Activated CD4-positive, alpha-beta T cell treated with anti-CD3 and anti-CD28 coated beads, Interleukin-2, amount 10 ng/mL, durations not matched to agents 7 days and 5 days (primary cell): ENCODE measurements at regions not wholly inside any gene's neighbourhood (a gene's known extent, or its start where the extent isn't known, plus 50 kb on each side); places are given as distances from the start of the nearest gene placed in this dataset.

Source experiments
- CTCF ChIA-PET: fragments of 350-600 bp; sonication (Branson Sonifier 250); formaldehyde crosslinking; loops from one replicate; lab custom pipeline; 2021; ENCODE audit warnings: antibody characterized with exemption; lab: Charles Lee
- POLR2A ChIA-PET: fragments of 350-600 bp; sonication (Branson Sonifier 250); formaldehyde crosslinking; loops from one replicate; lab custom pipeline; 2021; ENCODE audit warnings: antibody characterized with exemption; lab: Charles Lee
- DNase-seq: peaks from one replicate; pipeline ENCODE4 v3.0.0-alpha.2; 2020
- H3K27ac Mint-ChIP-seq: one replicate; pipeline ENCODE4 v1.8.0; 2021; ENCODE audit warnings: mild to moderate bottlenecking, moderate library complexity, mixed read lengths
- H3K27me3 Mint-ChIP-seq: one replicate; pipeline ENCODE4 v1.8.0; 2021; ENCODE audit warnings: mixed read lengths
- H3K36me3 Mint-ChIP-seq: one replicate; pipeline ENCODE4 v1.8.0; 2021; ENCODE audit warnings: low read depth, mixed read lengths
- H3K4me1 Mint-ChIP-seq: one replicate; pipeline ENCODE4 v1.8.0; 2021; ENCODE audit warnings: mixed read lengths
- H3K4me3 Mint-ChIP-seq: one replicate; pipeline ENCODE4 v1.8.0; 2021; ENCODE audit warnings: mild to moderate bottlenecking, moderate library complexity, mixed read lengths
- H3K9me3 Mint-ChIP-seq: one replicate; pipeline ENCODE4 v1.8.0; 2021; ENCODE audit warnings: mixed read lengths

DNA sequence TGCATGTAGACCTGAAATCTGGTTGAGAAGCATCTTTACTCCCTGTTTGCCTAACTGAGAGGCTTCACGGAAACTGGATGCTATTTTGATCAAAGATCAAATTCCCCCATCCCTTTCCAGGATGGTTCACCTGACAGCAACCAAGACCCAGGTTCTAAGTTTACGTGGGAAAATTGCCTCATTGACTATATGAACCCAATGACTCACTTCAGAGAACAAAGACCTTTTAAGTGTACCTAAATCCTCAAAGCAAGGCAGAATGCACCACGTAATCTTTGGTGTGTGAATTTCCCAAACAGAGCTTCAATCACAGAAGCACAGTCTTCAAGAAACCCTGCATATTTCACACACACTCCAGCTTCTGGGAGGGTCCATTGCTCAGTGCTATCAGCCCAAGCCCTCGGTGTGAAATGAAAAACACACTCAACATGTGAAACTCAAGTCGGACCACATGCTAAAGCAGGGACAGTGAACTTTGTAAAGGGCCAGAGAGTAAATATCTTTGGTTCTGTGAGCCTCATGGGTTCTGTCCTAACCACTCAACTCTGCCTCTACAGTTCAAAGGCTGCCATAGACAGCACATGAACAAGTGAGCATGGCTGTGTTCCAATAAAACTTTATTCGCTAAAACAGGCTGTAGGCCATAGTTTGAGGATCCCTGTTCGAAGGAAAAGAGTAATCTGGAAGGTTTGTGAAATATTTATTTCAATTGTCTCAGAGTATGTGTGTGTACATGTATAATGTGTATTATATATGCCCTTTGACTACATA, 275.6 kb upstream of the FOXK1 start:
- POLR2A ChIA-PET = no interaction called here

DNA sequence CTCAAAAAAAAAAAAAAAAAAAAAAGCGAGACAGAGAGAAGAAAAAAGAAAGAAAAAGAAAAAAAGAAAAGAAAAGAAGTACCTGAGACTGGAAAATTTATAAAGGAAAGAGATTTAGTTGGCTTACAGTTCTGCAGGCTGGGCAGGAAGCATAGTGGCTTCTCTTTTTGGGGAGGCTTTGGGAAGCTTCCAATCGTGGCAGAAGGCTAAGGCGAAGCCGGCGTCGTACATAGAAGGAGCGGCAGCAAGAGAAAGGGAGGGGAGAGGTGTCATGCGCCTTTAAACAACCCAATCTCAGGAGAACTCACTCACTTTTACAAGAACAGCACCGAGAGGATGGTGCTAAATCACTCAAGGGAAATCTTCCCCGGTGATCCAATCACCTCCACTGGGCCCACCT, 272.1 kb upstream of the FOXK1 start:
- DNase-seq = no peak
- Mint-ChIP-seq H3K9me3 (peaks cover 2% of the 10 kb centered on the region), H3K4me3 (no peak overlapping the region), H3K27me3 (peaks cover 2% of the 10 kb centered on the region), H3K4me1 (no peaks in the 10 kb centered on the region), H3K27ac (no peak overlapping the region), H3K36me3 (no peaks in the 10 kb centered on the region)
- POLR2A ChIA-PET = no interaction called here
- CTCF ChIA-PET = interaction anchor here (0.6 kb wide), 1 partner anchor 666 kb away, joined by 3 read pairs; no protein-coding TSS in a partner anchor

More for the DNA sequence above, 275.6 kb upstream of the FOXK1 start:
- no peak overlapping the region for H3K4me3 Mint-ChIP-seq
- H3K36me3 Mint-ChIP-seq = no peaks in the 10 kb centered on the region
- H3K27ac Mint-ChIP-seq = no peak overlapping the region
- peaks cover 2% of the 10 kb centered on the region for H3K27me3 Mint-ChIP-seq
- no peaks in the 10 kb centered on the region for H3K4me1 Mint-ChIP-seq
- DNase-seq = no peak
- H3K9me3 Mint-ChIP-seq = peaks cover 9% of the 10 kb centered on the region
- CTCF ChIA-PET = no interaction called here

DNA sequence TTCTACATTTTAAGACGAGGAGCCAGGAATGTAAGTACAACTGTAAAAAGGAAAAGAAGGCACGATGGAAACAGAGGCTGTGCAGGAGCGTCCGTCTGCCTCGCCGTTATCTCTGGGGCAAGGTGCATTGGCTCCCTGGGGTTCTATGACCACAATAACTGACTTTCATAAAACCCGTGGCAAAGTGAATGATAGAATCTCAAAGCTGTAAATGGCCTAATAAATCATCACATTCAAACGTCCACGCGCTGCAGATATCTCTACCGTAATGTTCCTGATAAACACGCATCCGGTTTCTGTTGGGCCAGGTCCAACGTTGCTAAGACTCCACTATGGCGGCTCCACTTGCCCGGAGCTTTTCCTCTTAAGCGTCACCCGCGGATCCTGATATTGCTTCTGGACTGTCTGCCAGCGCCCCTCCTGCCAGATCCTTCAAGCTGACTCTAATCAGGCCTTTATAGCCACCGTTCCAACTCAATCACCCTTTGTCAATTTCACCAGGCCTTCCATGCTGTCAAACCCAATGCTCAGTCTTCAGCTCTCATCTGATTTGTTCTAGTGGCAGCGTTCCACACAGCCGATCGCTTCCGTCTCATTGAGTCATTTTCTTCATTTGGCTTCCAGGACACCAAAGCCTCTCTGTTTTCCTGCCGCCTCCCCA, 265.6 kb upstream of the FOXK1 start:
- POLR2A ChIA-PET = interaction anchor here (0.6 kb wide), 1 partner anchor 80 kb away, joined by 15 read pairs; no protein-coding TSS in a partner anchor
- Mint-ChIP-seq H3K9me3 (peaks cover 16% of the 10 kb centered on the region), H3K27me3 (no peaks in the 10 kb centered on the region)

DNA sequence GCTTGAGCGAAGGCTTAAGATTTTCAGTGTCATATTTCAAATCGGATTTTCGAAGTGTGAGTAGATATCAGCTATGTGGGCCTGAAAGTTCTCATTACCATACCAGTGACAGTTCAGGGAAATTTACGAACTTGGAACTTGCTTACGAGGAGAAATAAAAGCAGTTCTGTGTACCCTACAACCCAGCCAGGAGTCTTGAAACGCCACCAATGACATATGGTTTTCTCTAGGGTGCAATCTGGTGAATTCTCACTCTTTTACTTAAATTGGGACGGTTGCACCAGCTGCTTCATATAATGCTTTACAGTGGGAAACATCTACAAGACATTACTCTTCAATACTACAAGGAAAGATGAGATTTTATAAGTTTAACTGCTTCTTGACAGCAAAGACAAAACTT, 253.6 kb upstream of the FOXK1 start:
- Mint-ChIP-seq H3K27ac (no peak overlapping the region), H3K27me3 (no peaks in the 10 kb centered on the region), H3K36me3 (no peaks in the 10 kb centered on the region), H3K4me1 (no peaks in the 10 kb centered on the region), H3K4me3 (no peak overlapping the region), H3K9me3 (peaks cover 2% of the 10 kb centered on the region)
- ChIA-PET POLR2A (no interaction called here), CTCF (no interaction called here)
- DNase-seq = no peak

More for the DNA sequence above, 265.6 kb upstream of the FOXK1 start:
- no peaks in the 10 kb centered on the region for H3K4me1 Mint-ChIP-seq
- CTCF ChIA-PET = no interaction called here
- no peak for DNase-seq
- no peaks in the 10 kb centered on the region for H3K36me3 Mint-ChIP-seq
- no peak overlapping the region for H3K4me3 Mint-ChIP-seq
- no peak overlapping the region for H3K27ac Mint-ChIP-seq

DNA sequence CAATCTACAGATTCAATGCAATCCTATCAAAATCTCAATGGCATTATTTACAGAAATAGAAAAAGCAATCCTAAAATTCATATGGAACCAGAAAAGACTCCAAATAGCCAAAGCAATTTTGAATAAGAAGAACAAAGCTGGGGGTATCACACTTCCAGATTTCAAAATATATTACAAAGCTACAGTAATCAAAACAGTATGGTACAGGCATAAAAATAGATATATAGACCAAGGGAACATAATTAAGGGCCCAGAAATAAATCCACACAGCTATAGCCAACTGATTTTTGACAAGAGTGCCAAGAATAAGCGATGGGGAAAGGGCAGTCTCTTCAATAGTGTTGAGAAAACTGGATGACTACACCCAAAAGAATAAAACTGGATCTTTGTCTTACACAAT, 251.9 kb upstream of the FOXK1 start:
- peaks cover 2% of the 10 kb centered on the region for H3K9me3 Mint-ChIP-seq
- no peak overlapping the region for H3K4me3 Mint-ChIP-seq
- no peaks in the 10 kb centered on the region for H3K4me1 Mint-ChIP-seq
- H3K27me3 Mint-ChIP-seq = no peaks in the 10 kb centered on the region
- no peaks in the 10 kb centered on the region for H3K36me3 Mint-ChIP-seq
- DNase-seq = no peak
- ChIA-PET POLR2A (no interaction called here), CTCF (no interaction called here)
- H3K27ac Mint-ChIP-seq = no peak overlapping the region

DNA sequence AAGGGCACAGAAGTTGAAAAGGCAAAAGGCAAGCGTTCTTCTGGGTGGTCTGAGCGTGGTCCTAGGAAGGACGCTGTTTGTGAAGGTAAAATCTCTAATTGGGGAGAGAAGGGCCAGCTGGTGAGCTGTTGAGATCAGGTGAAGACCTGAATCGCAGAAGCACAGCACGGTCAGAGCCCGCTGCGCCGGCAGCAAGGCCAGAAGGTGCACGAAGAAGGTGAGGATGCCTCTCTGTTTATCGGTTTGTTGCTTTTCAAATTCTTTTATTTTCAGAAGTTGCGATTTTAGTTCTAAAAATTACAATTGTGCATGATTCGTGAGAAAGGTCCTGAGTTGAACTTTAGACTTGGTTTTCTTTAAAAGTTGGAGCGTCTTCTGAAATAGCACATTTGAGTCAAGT, 247.8 kb upstream of the FOXK1 start:
- no peaks in the 10 kb centered on the region for H3K9me3 Mint-ChIP-seq
- no peaks in the 10 kb centered on the region for H3K36me3 Mint-ChIP-seq
- POLR2A ChIA-PET = no interaction called here
- no peaks in the 10 kb centered on the region for H3K27me3 Mint-ChIP-seq
- no peak overlapping the region for H3K4me3 Mint-ChIP-seq
- H3K4me1 Mint-ChIP-seq = no peaks in the 10 kb centered on the region
- CTCF ChIA-PET = interaction anchor here (1.2 kb wide), 1 partner anchor 12 kb away, joined by 3 read pairs; no protein-coding TSS in a partner anchor
- no peak overlapping the region for H3K27ac Mint-ChIP-seq
- DNase-seq = no peak

DNA sequence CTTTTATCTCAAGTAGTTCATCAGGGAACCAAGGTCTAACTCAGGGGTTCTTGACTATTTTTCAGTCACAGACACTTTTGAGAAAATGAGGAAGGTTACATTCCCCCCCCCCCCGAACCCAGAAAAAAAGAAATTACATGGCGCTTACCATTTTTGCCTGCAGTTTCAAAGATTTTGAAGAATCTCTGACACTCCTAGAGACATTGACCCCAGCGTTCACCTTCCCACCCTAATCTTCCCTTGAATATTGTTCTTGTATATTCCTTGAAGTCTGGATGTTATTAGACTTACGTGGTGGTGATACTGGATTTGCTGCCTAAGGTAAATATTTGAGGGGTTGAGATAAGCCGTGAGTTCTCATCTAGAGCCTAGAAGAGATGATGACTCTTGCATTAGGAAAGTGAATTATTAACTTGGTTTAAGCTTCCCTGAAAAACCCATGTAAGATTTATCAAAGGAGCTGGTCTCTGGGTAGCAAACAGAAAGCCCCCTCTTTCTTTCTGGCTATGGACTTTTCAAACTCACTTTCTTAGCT, 245.7 kb upstream of the FOXK1 start:
- Mint-ChIP-seq H3K36me3 (no peaks in the 10 kb centered on the region), H3K27ac (no peak overlapping the region), H3K9me3 (no peaks in the 10 kb centered on the region), H3K27me3 (no peaks in the 10 kb centered on the region), H3K4me1 (no peaks in the 10 kb centered on the region), H3K4me3 (no peak overlapping the region)
- CTCF ChIA-PET = no interaction called here
- no peak for DNase-seq
- POLR2A ChIA-PET = no interaction called here

DNA sequence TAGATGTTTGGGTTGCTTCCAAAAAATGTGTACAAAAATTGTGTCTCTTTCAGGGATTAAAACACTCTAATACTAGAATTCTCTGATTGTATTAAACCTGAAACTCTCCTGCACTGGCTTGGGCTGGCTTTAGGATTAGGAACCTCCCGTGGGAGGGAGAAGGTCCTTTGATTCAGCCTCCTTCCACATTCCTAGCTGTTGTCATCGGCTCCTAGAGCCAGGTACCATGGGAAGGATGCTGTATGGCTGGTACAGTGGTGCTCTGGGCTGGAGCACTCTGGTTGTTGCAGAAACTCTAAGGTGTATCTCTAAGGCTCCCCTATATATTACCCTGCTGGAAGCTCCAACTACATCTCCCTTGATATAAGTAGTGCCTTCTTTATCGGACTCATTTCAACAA, 245.2 kb upstream of the FOXK1 start:
- CTCF ChIA-PET = no interaction called here

DNA sequence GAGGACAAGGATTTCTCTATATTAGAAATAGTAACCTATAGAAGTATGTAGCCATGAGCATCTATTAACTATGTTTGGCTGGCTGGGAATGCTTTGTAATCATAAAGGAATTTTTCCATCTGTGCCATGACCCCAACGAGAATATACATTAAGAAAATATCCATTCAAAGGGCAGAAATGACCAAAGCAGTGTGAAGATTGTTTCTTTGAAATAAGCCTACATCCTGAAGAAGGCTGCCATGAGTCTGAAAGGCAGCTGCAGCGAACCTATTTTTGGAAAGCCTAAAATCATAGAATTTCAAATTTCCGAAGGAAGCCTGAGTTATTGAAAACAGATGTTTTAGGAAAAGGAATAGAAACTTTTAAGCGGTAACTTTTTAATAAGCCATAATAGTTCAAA, 244.2 kb upstream of the FOXK1 start:
- Mint-ChIP-seq H3K36me3 (no peaks in the 10 kb centered on the region), H3K27ac (no peak overlapping the region), H3K9me3 (no peaks in the 10 kb centered on the region), H3K4me1 (no peaks in the 10 kb centered on the region), H3K27me3 (no peaks in the 10 kb centered on the region), H3K4me3 (no peak overlapping the region)
- ChIA-PET POLR2A (no interaction called here), CTCF (no interaction called here)
- no peak for DNase-seq

More for the DNA sequence above, 245.2 kb upstream of the FOXK1 start:
- Mint-ChIP-seq H3K27ac (no peak overlapping the region), H3K36me3 (no peaks in the 10 kb centered on the region), H3K9me3 (no peaks in the 10 kb centered on the region), H3K4me1 (no peaks in the 10 kb centered on the region), H3K27me3 (no peaks in the 10 kb centered on the region), H3K4me3 (no peak overlapping the region)
- DNase-seq = no peak
- POLR2A ChIA-PET = no interaction called here

DNA sequence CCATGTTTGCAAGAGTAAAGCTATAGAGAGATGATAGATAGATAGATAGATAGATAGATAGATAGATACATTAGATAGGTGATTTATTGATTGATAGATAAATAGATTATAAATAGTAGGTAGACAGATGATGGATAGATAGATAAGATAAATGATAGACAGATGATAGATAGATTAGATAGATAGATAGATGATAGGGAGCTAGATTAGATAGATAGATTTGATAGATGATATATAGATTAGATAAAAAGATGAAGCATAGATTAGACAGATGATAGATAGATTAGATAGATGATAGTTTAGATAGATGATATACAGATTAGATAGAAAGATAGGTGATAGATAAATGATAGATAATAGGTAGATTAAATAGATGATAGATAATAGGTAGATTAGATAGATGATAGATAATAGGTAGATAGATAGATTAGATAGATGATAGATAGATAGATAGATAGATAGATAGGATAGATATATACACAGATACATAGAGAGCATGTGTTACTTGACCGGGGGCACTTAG, 243.3 kb upstream of the FOXK1 start:
- no peak for DNase-seq
- ChIA-PET POLR2A (no interaction called here), CTCF (no interaction called here)
- no peaks in the 10 kb centered on the region for H3K27me3 Mint-ChIP-seq
- H3K27ac Mint-ChIP-seq = no peak overlapping the region
- no peaks in the 10 kb centered on the region for H3K36me3 Mint-ChIP-seq
- no peak overlapping the region for H3K4me3 Mint-ChIP-seq
- H3K4me1 Mint-ChIP-seq = no peaks in the 10 kb centered on the region
- H3K9me3 Mint-ChIP-seq = no peaks in the 10 kb centered on the region

DNA sequence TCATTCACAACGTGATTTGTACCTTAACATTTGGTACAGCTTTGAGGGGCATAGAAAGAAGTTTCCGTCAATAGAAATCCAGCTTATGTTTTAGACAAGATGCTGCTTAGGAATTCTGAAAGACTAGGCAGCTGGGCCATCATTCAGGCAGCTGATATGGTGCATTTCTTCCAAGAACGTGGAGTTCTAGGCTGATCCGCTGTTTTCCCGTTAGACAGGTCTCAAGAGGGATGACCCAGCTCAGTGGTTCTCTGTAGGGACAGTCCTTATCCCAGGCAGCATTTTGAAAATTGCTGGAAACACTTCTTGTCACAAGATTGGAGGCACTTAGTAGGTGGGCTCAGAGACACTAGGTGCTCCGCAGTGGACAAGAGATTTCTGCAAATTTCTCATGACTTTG, 242.7 kb upstream of the FOXK1 start:
- Mint-ChIP-seq H3K36me3 (no peaks in the 10 kb centered on the region), H3K4me3 (no peak overlapping the region), H3K9me3 (peaks cover under 1% of the 10 kb centered on the region), H3K4me1 (no peaks in the 10 kb centered on the region), H3K27ac (no peak overlapping the region), H3K27me3 (no peaks in the 10 kb centered on the region)
- ChIA-PET POLR2A (no interaction called here), CTCF (no interaction called here)
- no peak for DNase-seq

DNA sequence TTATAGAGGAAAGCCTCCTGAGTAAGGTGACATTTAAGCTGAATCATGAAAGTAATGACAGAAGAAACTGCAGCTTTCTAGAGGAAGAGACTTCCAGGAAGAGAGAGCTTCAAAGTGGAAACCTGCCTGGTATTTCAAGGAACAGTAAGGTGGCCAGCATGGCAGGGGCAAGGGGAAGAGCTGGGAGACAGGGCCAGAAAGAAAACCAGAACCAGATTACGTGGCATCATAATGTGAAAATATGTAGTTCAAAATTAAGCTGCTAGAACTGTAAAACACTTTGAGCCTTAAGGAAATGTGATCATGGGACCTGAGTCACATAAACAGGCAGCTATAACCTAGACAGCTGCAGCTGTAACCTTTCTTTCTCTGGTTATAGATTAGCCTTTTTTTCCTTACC, 238.0 kb upstream of the FOXK1 start:
- Mint-ChIP-seq H3K9me3 (peaks cover 8% of the 10 kb centered on the region), H3K4me1 (no peaks in the 10 kb centered on the region), H3K27me3 (no peaks in the 10 kb centered on the region), H3K27ac (no peak overlapping the region), H3K36me3 (no peaks in the 10 kb centered on the region), H3K4me3 (no peak overlapping the region)
- ChIA-PET POLR2A (no interaction called here), CTCF (no interaction called here)
- no peak for DNase-seq

DNA sequence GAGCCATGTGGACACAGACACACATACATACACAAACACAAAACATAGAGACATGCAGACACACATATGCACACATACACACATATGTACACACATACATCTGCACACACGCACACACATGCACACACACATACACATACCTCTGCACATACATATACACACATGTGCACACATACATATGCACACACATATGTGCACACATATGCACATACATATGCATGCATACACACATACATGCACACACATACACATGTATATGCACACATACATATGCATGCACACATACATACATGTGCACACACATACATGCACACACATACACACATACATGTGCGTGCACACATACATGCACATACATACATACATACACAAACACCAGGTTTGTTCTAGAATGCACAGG, 236.3 kb upstream of the FOXK1 start:
- Mint-ChIP-seq H3K27ac (no peak overlapping the region), H3K4me3 (no peak overlapping the region)
- DNase-seq = no peak

More for the DNA sequence above, 236.3 kb upstream of the FOXK1 start:
- H3K9me3 Mint-ChIP-seq = peaks cover 8% of the 10 kb centered on the region
- H3K4me1 Mint-ChIP-seq = no peaks in the 10 kb centered on the region
- H3K36me3 Mint-ChIP-seq = no peaks in the 10 kb centered on the region
- CTCF ChIA-PET = interaction anchor here (1.0 kb wide), 1 partner anchor 11 kb away, joined by 3 read pairs; no protein-coding TSS in a partner anchor
- POLR2A ChIA-PET = no interaction called here
- no peaks in the 10 kb centered on the region for H3K27me3 Mint-ChIP-seq
